CD14-positive monocyte (primary cell): ENCODE measurements at regions not wholly inside any gene's neighbourhood (a gene's known extent, or its start where the extent isn't known, plus 50 kb on each side); places are given as distances from the start of the nearest gene placed in this dataset.

Experiments used
- DNase-seq, 3 donors: peaks; one replicate each; pipeline ENCODE4 v3.0.0-alpha.2; 2011 to 2022
- H2AFZ ChIP-seq: 2 replicates; pipeline ENCODE4 v1.6.0; 2012; ENCODE audit warnings: mild to moderate bottlenecking, low read depth, low read length, inconsistent platforms; ENCODE audit not compliant: insufficient read depth, poor library complexity, severe bottlenecking
- H3K27ac ChIP-seq, 2 donors: 1 replicate in 1 of 2; 2 replicates in 1 of 2; pipeline ENCODE4 v1.5.1; 2012 to 2013; ENCODE audit warnings: low read length in 2 of 2, control low read depth in 1 of 2, inconsistent platforms in 1 of 2, low read depth in 1 of 2, mild to moderate bottlenecking in 1 of 2
- H3K27me3 ChIP-seq, 2 donors: one replicate each; pipeline versions ENCODE4 v1.6.0 to v1.6.1; 2011 to 2013; ENCODE audit warnings: low read length in 2 of 2; ENCODE audit not compliant: control insufficient read depth in 2 of 2, insufficient read depth in 2 of 2
- H3K36me3 ChIP-seq, 2 donors: replicated peaks in 1 of 2; 1 replicate in 1 of 2; 2 replicates in 1 of 2; pipeline versions ENCODE4 v1.5.1 to v1.6.1; 2012 to 2013; ENCODE audit warnings: low read length in 2 of 2, control low read depth in 1 of 2, inconsistent platforms in 1 of 2, mild to moderate bottlenecking in 1 of 2; ENCODE audit not compliant: insufficient read depth in 2 of 2, control insufficient read depth in 1 of 2
- H3K4me1 ChIP-seq, 2 donors: 1 replicate in 1 of 2; 2 replicates in 1 of 2; pipeline versions ENCODE4 v1.5.1 to v1.6.1; 2012 to 2013; ENCODE audit warnings: low read length in 2 of 2, control low read depth in 1 of 2, inconsistent platforms in 1 of 2, mild to moderate bottlenecking in 1 of 2, moderate library complexity in 1 of 2; ENCODE audit not compliant: insufficient read depth in 2 of 2, control insufficient read depth in 1 of 2
- H3K4me2 ChIP-seq: replicated peaks from 2 replicates; pipeline ENCODE3; 2012; ENCODE audit warnings: low read length, moderate library complexity, mild to moderate bottlenecking; ENCODE audit not compliant: poor library complexity, severe bottlenecking; ENCODE audit errors: extremely low read depth
- H3K4me3 ChIP-seq, 3 experiments: fragments of 200-600 bp in 1 of 3; sonication (generic) in 1 of 3; replicated peaks in 1 of 3; 1 replicate in 2 of 3; 2 replicates in 1 of 3; pipeline ENCODE4 v1.5.1; 2011 to 2013; ENCODE audit warnings: low read length in 3 of 3, mild to moderate bottlenecking in 3 of 3, control low read depth in 2 of 3, low read depth in 2 of 3, inconsistent platforms in 1 of 3, moderate library complexity in 1 of 3
- H3K79me2 ChIP-seq: 2 replicates; pipeline ENCODE4 v1.6.0; 2012; ENCODE audit warnings: mild to moderate bottlenecking, control low read depth, inconsistent platforms, low read length, moderate library complexity; ENCODE audit not compliant: insufficient read depth
- H3K9ac ChIP-seq: 2 replicates; pipeline ENCODE4 v1.6.0; 2017; ENCODE audit warnings: low read length, mild to moderate bottlenecking; ENCODE audit not compliant: insufficient read depth, poor library complexity, severe bottlenecking
- H3K9me3 ChIP-seq, 2 donors: replicated peaks in 1 of 2; 1 replicate in 1 of 2; 2 replicates in 1 of 2; pipeline versions ENCODE4 v1.5.1 to v1.6.1; 2012 to 2013; ENCODE audit warnings: low read length in 2 of 2, control low read depth in 1 of 2; ENCODE audit not compliant: control insufficient read depth in 1 of 2, insufficient read depth in 1 of 2
- H4K20me1 ChIP-seq: 2 replicates; pipeline ENCODE4 v1.6.0; 2012; ENCODE audit warnings: mild to moderate bottlenecking, low read length, control low read depth, moderate library complexity; ENCODE audit not compliant: insufficient read depth
- H3K27ac Mint-ChIP-seq, 7 donors: one replicate each; pipeline ENCODE4 v1.8.0; 2020; ENCODE audit warnings: mild to moderate bottlenecking in 7 of 7, mixed read lengths in 7 of 7, moderate library complexity in 6 of 7, inconsistent platforms in 2 of 7
- H3K27me3 Mint-ChIP-seq, 3 donors: one replicate each; pipeline ENCODE4 v1.8.0; 2021 to 2022; ENCODE audit warnings: low read depth in 3 of 3, mild to moderate bottlenecking in 3 of 3, mixed read lengths in 3 of 3, moderate library complexity in 3 of 3, inconsistent platforms in 1 of 3
- H3K36me3 Mint-ChIP-seq, 2 donors: one replicate each; pipeline ENCODE4 v1.8.0; 2020; ENCODE audit warnings: mixed read lengths in 2 of 2, inconsistent platforms in 1 of 2, mild to moderate bottlenecking in 1 of 2
- H3K4me1 Mint-ChIP-seq: one replicate; pipeline ENCODE4 v1.8.0; 2020; ENCODE audit warnings: mild to moderate bottlenecking, mixed read lengths
- H3K4me3 Mint-ChIP-seq, 2 donors: one replicate each; pipeline ENCODE4 v1.8.0; 2020; ENCODE audit warnings: mild to moderate bottlenecking in 2 of 2, mixed read lengths in 2 of 2, moderate library complexity in 1 of 2
- H3K9me3 Mint-ChIP-seq, 7 donors: one replicate each; pipeline ENCODE4 v1.8.0; 2020 to 2022; ENCODE audit warnings: mixed read lengths in 7 of 7, mild to moderate bottlenecking in 6 of 7, moderate library complexity in 6 of 7, inconsistent platforms in 2 of 7
- WGBS: methylation state at CpG from one replicate; pipeline ENCODE4 v1.1.5; 2013; ENCODE audit warnings: missing lambda C conversion rate; ENCODE audit not compliant: insufficient coverage; 5-methylcytosine and 5-hydroxymethylcytosine counted together
- intact Hi-C, 2 donors: fragments of 100-400 bp; cut with micrococcal nuclease; formaldehyde crosslinking; loops; one replicate each; pipeline versions ENCODE4 v1.15.0 to v1.15.1; 2023
- TF ChIP-seq, protein P1 (sequence below): fragments of 200-600 bp; IDR thresholded peaks from one replicate; pipeline ENCODE4 v1.8.0; 2022; ENCODE audit warnings: antibody characterized with exemption, mild to moderate bottlenecking

DNA sequence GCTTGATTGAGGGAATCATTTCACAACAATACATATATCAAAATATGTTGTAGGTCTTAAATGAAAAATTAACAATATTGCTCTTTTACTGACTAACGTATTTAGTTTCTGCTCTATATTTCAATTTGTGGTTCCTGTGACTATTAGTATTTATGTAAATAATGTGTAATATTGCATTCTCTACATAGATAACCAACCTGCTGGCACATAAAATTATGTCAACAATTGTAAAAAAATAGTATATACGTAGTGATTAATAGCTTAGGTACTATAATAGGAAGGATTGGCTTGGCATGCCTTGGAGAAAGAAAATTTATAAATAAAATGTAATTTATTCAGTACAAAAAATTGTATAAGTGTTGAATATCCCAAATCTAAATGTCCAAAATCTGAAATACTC is 1336.1 kb downstream of the PCDH9 start:
- no peaks in the 10 kb centered on the region for H3K9me3 ChIP-seq
- WGBS = no CpG with 5 or more reads among the region's 2 CpGs
- no peak overlapping the region for H3K4me2 ChIP-seq
- Mint-ChIP-seq H3K9me3 (peaks cover 0 to 2% (median 0%) of the 10 kb centered on the region in 7 donors), H3K36me3 (no peaks in the 10 kb centered on the region), H3K27ac (no peak overlapping the region), H3K4me1 (no peaks in the 10 kb centered on the region), H3K27me3 (no peaks in the 10 kb centered on the region), H3K4me3 (no peak overlapping the region)
- H3K9ac ChIP-seq = no peak overlapping the region
- H4K20me1 ChIP-seq = no peaks in the 10 kb centered on the region
- no peaks in the 10 kb centered on the region for H3K36me3 ChIP-seq
- no peaks in the 10 kb centered on the region for H3K27me3 ChIP-seq
- TF ChIP-seq, protein P1, sequence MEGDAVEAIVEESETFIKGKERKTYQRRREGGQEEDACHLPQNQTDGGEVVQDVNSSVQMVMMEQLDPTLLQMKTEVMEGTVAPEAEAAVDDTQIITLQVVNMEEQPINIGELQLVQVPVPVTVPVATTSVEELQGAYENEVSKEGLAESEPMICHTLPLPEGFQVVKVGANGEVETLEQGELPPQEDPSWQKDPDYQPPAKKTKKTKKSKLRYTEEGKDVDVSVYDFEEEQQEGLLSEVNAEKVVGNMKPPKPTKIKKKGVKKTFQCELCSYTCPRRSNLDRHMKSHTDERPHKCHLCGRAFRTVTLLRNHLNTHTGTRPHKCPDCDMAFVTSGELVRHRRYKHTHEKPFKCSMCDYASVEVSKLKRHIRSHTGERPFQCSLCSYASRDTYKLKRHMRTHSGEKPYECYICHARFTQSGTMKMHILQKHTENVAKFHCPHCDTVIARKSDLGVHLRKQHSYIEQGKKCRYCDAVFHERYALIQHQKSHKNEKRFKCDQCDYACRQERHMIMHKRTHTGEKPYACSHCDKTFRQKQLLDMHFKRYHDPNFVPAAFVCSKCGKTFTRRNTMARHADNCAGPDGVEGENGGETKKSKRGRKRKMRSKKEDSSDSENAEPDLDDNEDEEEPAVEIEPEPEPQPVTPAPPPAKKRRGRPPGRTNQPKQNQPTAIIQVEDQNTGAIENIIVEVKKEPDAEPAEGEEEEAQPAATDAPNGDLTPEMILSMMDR = no peak
- no peaks in the 10 kb centered on the region for H3K4me1 ChIP-seq
- no peak overlapping the region for H2AFZ ChIP-seq
- intact Hi-C loops = no loop called here
- no peak for DNase-seq
- H3K27ac ChIP-seq = no peak overlapping the region
- no peaks in the 10 kb centered on the region for H3K79me2 ChIP-seq
- H3K4me3 ChIP-seq = no peak overlapping the region

DNA sequence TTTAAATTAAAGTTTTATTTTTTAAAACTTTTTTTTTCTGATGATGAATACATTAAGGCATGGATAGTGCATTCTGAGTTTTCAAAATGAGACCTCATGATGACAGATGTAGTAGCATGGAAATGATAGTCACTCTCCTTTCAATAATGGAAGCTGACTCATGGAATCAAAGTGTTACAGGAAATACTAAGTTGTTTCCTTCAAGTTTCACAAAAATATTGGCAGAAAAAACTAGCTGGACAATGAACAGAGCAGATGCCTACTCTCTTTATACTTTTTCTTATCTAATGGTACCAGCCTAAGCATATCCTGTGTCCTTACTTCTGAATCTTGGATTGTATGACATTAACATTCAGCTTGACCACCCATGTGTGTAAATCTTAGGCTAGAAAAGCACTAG is 1337.3 kb downstream of the PCDH9 start:
- Mint-ChIP-seq H3K4me1 (no peaks in the 10 kb centered on the region), H3K27ac (no peak overlapping the region), H3K9me3 (peaks cover 0 to 3% (median 0%) of the 10 kb centered on the region in 7 donors), H3K27me3 (no peaks in the 10 kb centered on the region), H3K36me3 (no peaks in the 10 kb centered on the region), H3K4me3 (no peak overlapping the region)
- Histone ChIP-seq H3K27me3 (no peaks in the 10 kb centered on the region), H3K9ac (no peak overlapping the region), H3K79me2 (no peaks in the 10 kb centered on the region), H3K4me3 (no peak overlapping the region), H3K4me1 (no peaks in the 10 kb centered on the region), H3K36me3 (no peaks in the 10 kb centered on the region), H3K4me2 (no peak overlapping the region), H3K27ac (no peak overlapping the region), H2AFZ (no peak overlapping the region), H4K20me1 (no peaks in the 10 kb centered on the region), H3K9me3 (no peaks in the 10 kb centered on the region)
- DNase-seq = no peak
- intact Hi-C loops = no loop called here
- TF ChIP-seq, protein P1 = no peak
